Activated CD8-positive, alpha-beta T cell treated with anti-CD3 and anti-CD28 coated beads for 36 hours (primary cell): ENCODE measurements at regions not wholly inside any gene's neighbourhood (a gene's known extent, or its start where the extent isn't known, plus 50 kb on each side); places are given as distances from the start of the nearest gene placed in this dataset.

ENCODE experiments used
- ATAC-seq: fragments of 200-7000 bp; cut with Tn5 transposase; one replicate; pipeline ENCODE4 v1.10.0; 2021; ENCODE audit warnings: mild to moderate bottlenecking, moderate library complexity
- CTCF ChIA-PET: fragments of 350-600 bp; sonication (Branson Sonifier 250); formaldehyde crosslinking; loops from one replicate; lab custom pipeline; 2021; ENCODE audit warnings: antibody characterized with exemption; lab: Charles Lee
- POLR2A ChIA-PET: fragments of 350-600 bp; sonication (Branson Sonifier 250); formaldehyde crosslinking; loops from one replicate; lab custom pipeline; 2021; ENCODE audit warnings: antibody characterized with exemption; lab: Charles Lee
- DNase-seq: peaks from one replicate; pipeline ENCODE4 v3.0.0-alpha.2; 2020
- H3K27ac Mint-ChIP-seq: one replicate; pipeline ENCODE4 v1.8.0; 2021; ENCODE audit warnings: mild to moderate bottlenecking, mixed read lengths
- H3K27me3 Mint-ChIP-seq: one replicate; pipeline ENCODE4 v1.8.0; 2021; ENCODE audit warnings: mixed read lengths
- H3K36me3 Mint-ChIP-seq: one replicate; pipeline ENCODE4 v1.8.0; 2021; ENCODE audit warnings: low read depth, mixed read lengths
- H3K4me1 Mint-ChIP-seq: one replicate; pipeline ENCODE4 v1.8.0; 2021; ENCODE audit warnings: low read depth, mixed read lengths
- H3K4me3 Mint-ChIP-seq: one replicate; pipeline ENCODE4 v1.8.0; 2021; ENCODE audit warnings: mild to moderate bottlenecking, moderate library complexity, mixed read lengths
- H3K9me3 Mint-ChIP-seq: one replicate; pipeline ENCODE4 v1.8.0; 2021; ENCODE audit warnings: mixed read lengths
- intact Hi-C: fragments of 100-400 bp; cut with micrococcal nuclease; formaldehyde crosslinking; loops from one replicate; pipeline ENCODE4 v1.10.0; 2022
- TF ChIP-seq, protein P1 (sequence below): fragments of 200-600 bp; IDR thresholded peaks from one replicate; pipeline ENCODE4 v1.8.0; 2022; ENCODE audit warnings: antibody characterized with exemption, mild to moderate bottlenecking

DNA sequence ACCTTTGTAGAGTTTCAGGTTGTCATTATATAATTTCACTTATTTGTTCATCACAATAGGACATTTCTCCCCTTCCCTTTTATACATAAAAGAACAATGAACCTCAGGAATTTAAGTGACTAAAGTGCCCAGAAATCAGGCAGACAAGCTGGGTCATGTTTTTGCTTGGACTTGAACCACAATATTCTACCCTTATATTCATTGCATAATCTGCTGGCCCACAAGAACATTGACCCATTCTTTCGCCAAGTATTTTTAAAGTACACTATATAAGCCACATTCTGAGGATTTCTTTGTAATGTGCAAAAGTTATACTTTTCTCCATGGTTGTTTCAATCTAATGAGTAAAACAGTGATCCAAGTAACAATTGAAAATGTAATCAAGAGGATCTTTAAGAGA, 637.5 kb upstream of the SLIT2 start:
- TF ChIP-seq, protein P1, sequence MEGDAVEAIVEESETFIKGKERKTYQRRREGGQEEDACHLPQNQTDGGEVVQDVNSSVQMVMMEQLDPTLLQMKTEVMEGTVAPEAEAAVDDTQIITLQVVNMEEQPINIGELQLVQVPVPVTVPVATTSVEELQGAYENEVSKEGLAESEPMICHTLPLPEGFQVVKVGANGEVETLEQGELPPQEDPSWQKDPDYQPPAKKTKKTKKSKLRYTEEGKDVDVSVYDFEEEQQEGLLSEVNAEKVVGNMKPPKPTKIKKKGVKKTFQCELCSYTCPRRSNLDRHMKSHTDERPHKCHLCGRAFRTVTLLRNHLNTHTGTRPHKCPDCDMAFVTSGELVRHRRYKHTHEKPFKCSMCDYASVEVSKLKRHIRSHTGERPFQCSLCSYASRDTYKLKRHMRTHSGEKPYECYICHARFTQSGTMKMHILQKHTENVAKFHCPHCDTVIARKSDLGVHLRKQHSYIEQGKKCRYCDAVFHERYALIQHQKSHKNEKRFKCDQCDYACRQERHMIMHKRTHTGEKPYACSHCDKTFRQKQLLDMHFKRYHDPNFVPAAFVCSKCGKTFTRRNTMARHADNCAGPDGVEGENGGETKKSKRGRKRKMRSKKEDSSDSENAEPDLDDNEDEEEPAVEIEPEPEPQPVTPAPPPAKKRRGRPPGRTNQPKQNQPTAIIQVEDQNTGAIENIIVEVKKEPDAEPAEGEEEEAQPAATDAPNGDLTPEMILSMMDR = no peak
- Mint-ChIP-seq H3K27me3 (no peaks in the 10 kb centered on the region), H3K9me3 (peaks cover 20% of the 10 kb centered on the region), H3K36me3 (no peaks in the 10 kb centered on the region), H3K4me1 (no peaks in the 10 kb centered on the region), H3K27ac (no peak overlapping the region), H3K4me3 (no peak overlapping the region)
- DNase-seq = no peak
- ChIA-PET POLR2A (no interaction called here), CTCF (no interaction called here)
- no peak for ATAC-seq
- intact Hi-C loops = no loop called here

DNA sequence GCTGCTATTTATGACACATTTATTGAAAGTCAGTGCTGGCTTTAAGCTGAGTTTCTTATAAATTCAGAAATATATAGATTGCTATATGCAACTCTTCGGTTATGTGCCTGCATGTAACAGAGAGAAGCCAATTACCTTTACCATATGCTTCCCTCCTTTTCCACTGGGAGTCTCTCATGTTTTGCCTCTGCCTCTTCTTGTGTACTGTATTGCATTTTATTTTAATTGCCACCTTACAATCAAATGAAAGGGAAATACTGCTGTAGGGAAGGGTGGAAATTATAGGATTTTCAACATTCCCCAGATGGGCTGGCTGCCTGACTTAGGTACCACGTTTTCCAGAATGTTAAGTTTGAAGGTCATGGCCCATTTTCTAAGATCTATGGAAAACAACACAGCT, 655.4 kb upstream of the SLIT2 start:
- ChIA-PET CTCF (no interaction called here), POLR2A (no interaction called here)
- Mint-ChIP-seq H3K4me3 (no peak overlapping the region), H3K36me3 (no peaks in the 10 kb centered on the region), H3K4me1 (no peaks in the 10 kb centered on the region), H3K27me3 (no peaks in the 10 kb centered on the region), H3K27ac (no peak overlapping the region), H3K9me3 (peaks cover 10% of the 10 kb centered on the region)
- TF ChIP-seq, protein P1 = no peak
- ATAC-seq (no peak), DNase-seq (no peak)
- intact Hi-C loops = no loop called here

DNA sequence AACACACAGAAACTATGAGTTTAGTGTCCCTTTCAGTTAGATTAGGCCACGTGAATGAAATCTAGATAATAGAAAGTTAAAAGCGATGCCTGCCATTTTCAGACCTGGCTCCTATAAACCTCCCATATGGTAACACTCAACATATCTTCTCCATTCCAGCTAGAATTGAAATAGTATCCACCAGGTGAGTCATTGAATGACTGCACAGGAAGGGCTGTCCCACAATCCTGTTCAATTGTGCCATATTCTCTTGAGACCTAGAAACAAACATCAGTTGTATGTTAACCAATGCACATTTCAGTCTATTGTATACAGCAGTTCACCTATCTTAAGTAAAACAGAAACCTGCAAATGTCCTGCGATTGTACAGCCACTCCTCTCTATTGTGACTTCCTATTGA, 659.3 kb upstream of the SLIT2 start:
- intact Hi-C loops = no loop called here
- no peak for DNase-seq
- Mint-ChIP-seq H3K9me3 (peaks cover 12% of the 10 kb centered on the region), H3K36me3 (no peaks in the 10 kb centered on the region), H3K4me3 (no peak overlapping the region), H3K27me3 (no peaks in the 10 kb centered on the region), H3K4me1 (no peaks in the 10 kb centered on the region), H3K27ac (no peak overlapping the region)
- POLR2A ChIA-PET = no interaction called here
- TF ChIP-seq, protein P1 = no peak
- CTCF ChIA-PET = no interaction called here
- ATAC-seq = no peak

DNA sequence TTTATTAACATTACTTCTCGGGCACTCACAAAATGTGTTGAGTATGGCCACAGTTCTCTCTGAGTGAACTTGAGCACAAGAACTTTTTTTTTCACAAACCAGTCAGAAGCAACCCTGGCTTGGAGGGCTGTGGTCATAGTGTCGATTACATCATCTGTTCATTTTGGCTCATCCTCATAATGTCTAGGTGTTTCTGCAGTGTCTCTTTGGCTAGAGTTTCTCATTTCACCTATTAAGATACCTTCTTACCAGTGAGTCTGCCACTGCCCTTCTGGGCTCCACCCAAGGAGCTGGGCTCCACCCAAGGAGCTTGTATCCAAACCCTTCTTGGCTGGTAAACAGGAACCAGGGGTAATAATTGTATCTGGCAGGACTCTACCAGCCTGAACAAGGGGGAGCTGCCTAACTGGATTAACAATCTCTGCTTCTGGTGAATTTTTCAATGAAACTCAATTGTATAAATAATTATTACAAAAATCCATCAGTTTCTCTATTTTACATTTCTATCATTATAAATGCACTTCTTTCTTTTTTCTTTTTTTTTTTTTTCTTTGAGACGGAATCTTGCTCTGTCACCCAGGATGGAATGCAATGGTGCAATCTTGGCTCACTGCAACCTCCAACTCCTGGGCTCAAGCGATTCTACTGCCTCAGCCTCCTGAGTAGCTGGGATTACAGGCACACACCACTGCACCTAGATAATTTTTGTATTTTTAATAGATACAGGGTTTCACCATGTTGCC, 667.7 kb upstream of the SLIT2 start:
- CTCF ChIA-PET = no interaction called here
- H3K4me3 Mint-ChIP-seq = no peak overlapping the region

DNA sequence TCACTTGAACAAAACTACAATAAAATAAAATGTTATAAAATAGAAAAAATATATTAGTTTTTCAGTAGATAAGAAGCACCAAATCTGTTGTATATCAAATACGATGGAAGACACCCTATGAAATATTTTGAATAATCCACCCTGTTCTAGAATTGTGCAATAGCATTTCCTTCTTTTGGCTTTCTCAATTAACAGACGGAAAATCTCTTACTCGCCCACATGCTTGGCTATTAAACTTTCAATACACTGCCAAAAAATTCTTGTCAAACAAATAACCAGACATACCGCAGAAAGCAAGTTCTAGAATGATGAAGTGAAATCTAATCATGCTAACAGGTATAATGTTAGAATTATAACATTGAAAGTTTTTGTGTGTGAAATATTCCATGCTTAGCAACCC, 671.6 kb upstream of the SLIT2 start:
- Mint-ChIP-seq H3K27me3 (no peaks in the 10 kb centered on the region), H3K9me3 (peaks cover 4% of the 10 kb centered on the region), H3K4me3 (no peak overlapping the region), H3K4me1 (no peaks in the 10 kb centered on the region), H3K27ac (no peak overlapping the region), H3K36me3 (no peaks in the 10 kb centered on the region)
- ATAC-seq (no peak), DNase-seq (no peak)
- TF ChIP-seq, protein P1 = no peak
- intact Hi-C loops = no loop called here
- ChIA-PET POLR2A (no interaction called here), CTCF (no interaction called here)

More for the DNA sequence above, 667.7 kb upstream of the SLIT2 start:
- TF ChIP-seq, protein P1 = no peak
- DNase-seq = no peak
- Mint-ChIP-seq H3K27ac (no peak overlapping the region), H3K4me1 (no peaks in the 10 kb centered on the region), H3K27me3 (no peaks in the 10 kb centered on the region), H3K9me3 (peaks cover 3% of the 10 kb centered on the region), H3K36me3 (no peaks in the 10 kb centered on the region)
- intact Hi-C loops = no loop called here
- ATAC-seq = no peak
- POLR2A ChIA-PET = no interaction called here
